Astrocyte (in vitro differentiated cells and primary cell): ENCODE measurements at regions not wholly inside any gene's neighbourhood (a gene's known extent, or its start where the extent isn't known, plus 50 kb on each side); places are given as distances from the start of the nearest gene placed in this dataset.

Experiments
- CTCF ChIP-seq: IDR thresholded peaks from 2 replicates; pipeline ENCODE4 v1.5.1; 2011; ENCODE audit warnings: low read depth, mild to moderate bottlenecking, inconsistent platforms, low read length, moderate library complexity; ENCODE audit not compliant: insufficient read depth
- EZH2 ChIP-seq: IDR thresholded peaks from 2 replicates; pipeline ENCODE4 v1.6.1; 2012; ENCODE audit warnings: mild to moderate bottlenecking, low read length, inconsistent platforms; ENCODE audit not compliant: insufficient read depth

DNA sequence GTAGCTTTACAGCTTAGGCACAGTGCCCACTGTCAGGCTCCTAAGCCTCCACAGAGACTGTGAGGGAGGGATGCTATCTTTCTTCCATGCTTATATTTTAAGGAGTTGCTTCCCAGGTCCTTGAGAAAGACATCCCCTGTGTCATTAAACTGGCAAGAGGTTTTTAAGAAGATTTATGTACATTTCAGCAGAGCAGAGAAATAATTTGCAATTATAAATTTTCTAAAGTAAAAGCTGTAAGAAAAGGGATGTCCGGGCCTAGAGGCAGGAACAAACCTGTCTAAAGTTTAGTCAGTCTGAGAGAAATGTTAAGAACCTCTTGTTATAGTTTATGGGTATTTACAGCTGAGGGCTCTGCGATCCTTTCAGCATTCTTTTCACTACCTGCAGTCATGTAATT is 716.1 kb downstream of the SLC16A7 start:
- TF ChIP-seq CTCF (no peak), EZH2 (no peak)
